ENCODE measurements at regions not wholly inside any gene's neighbourhood (a gene's known extent, or its start where the extent isn't known, plus 50 kb on each side); places are given as distances from the start of the nearest gene placed in this dataset.

GRCh38 chr13:90933097-90933826, 414.2 kb upstream of the MIR17HG start:
- DNase-seq (ENCODE audit: low read depth in 1 of 2, low spot score in 1 of 2) (no peak), ATAC-seq (no peak), FAIRE-seq (no peak)
- no peak for TF ChIP-seq SREBF2 (IDR thresholded peaks at IDR 0.05)
- TF ChIP-seq FOSL2 (IDR thresholded peaks at IDR 0.05), result 0 out of 2 replicates have a peak, but pooled peaks have one; percentile 28
- no peak for TF ChIP-seq FOSL2 (CRISPR knock-in tag; IDR thresholded peaks at IDR 0.05)
- no peak for TF ChIP-seq FOSB (CRISPR knock-in tag; IDR thresholded peaks at IDR 0.05)
- H3K4me2 ChIP-seq, result peak overlapping the region; percentile 66
- H3K4me1 ChIP-seq, result peaks cover 13% of the 10 kb centered on the region
- WGBS (ENCODE audit: missing lambda C conversion rate), result 9% methylated on average over 3 of the region's 3 CpGs
- peak overlapping the region; percentile 57 to 80; a peak in 5 of 6 replicates for H3K27ac ChIP-seq
- H3K9me3 ChIP-seq, result no peaks in the 10 kb centered on the region
- CTCF ChIA-PET, result no interaction called here
- H3K4me3 ChIP-seq, result no peak overlapping the region
- POLR2A ChIA-PET, result no interaction called here

GRCh38 chr13:90934741-90935140, 412.7 kb upstream of the MIR17HG start:
- CTCF ChIA-PET, result no interaction called here
- no peak for ATAC-seq

GRCh38 chr13:90938848-90939247, 408.6 kb upstream of the MIR17HG start:
- Histone ChIP-seq H3K4me1 (peaks cover 1% of the 10 kb centered on the region; the same call in 2 of the 3 replicates), H3K4me3 (no peak overlapping the region), H3K4me2 (no peak overlapping the region), H3K27ac (no peak overlapping the region), H3K9me3 (no peaks in the 10 kb centered on the region)
- no peak for TF ChIP-seq RNF2 (IDR thresholded peaks at IDR 0.05; ENCODE audit: borderline replicate concordance, low read depth)
- TF ChIP-seq HDAC2 (IDR thresholded peaks at IDR 0.05), result no peak
- TF ChIP-seq TFCP2L1 (CRISPR knock-in tag; IDR thresholded peaks at IDR 0.05), result no peak
- TF ChIP-seq KDM5A (IDR thresholded peaks at IDR 0.05), result no peak
- no peak for TF ChIP-seq NR3C1 (IDR thresholded peaks at IDR 0.05)
- TF ChIP-seq NPAS2 (CRISPR knock-in tag; IDR thresholded peaks at IDR 0.05; ENCODE audit: borderline replicate concordance), result no peak
- TF ChIP-seq USF2 (IDR thresholded peaks at IDR 0.05), result no peak
- TF ChIP-seq RFX5 (IDR thresholded peaks at IDR 0.05), result no peak
- no peak for TF ChIP-seq POLR2A (IDR thresholded peaks at IDR 0.05; ENCODE audit: low read length)
- TF ChIP-seq RAD21 (conservative IDR thresholded peaks at IDR 0.05 in 1 of 2, IDR thresholded peaks at IDR 0.05 in 1 of 2), result no peak
- TF ChIP-seq HEYL (CRISPR knock-in tag; IDR thresholded peaks at IDR 0.05), result no peak
- no peak for TF ChIP-seq BCL3 (IDR thresholded peaks at IDR 0.05)
- no peak for TF ChIP-seq CTCF (IDR thresholded peaks at IDR 0.05)
- ChIA-PET CTCF (no interaction called here), POLR2A (no interaction called here)
- DNase-seq (ENCODE audit: low read depth in 1 of 2, low spot score in 1 of 2) (no peak), FAIRE-seq (no peak), ATAC-seq (no peak)

More at GRCh38 chr13:90934741-90935140, 412.7 kb upstream of the MIR17HG start:
- TF ChIP-seq NR3C1 (IDR thresholded peaks at IDR 0.05), result no peak
- TF ChIP-seq GATA3 (IDR thresholded peaks at IDR 0.05; ENCODE audit: borderline replicate concordance), result no peak
- TF ChIP-seq JUN (IDR thresholded peaks at IDR 0.05), result no peak
- TF ChIP-seq RFX5 (IDR thresholded peaks at IDR 0.05), result no peak
- no peak for TF ChIP-seq CEBPB (IDR thresholded peaks at IDR 0.05)
- TF ChIP-seq FOXS1 (CRISPR knock-in tag; IDR thresholded peaks at IDR 0.05), result no peak
- TF ChIP-seq PHF8 (IDR thresholded peaks at IDR 0.05; ENCODE audit: borderline replicate concordance, low read depth), result no peak
- Histone ChIP-seq H3K4me1 (peaks cover 13% of the 10 kb centered on the region), H3K9me3 (no peaks in the 10 kb centered on the region), H3K4me3 (no peak overlapping the region), H3K27ac (0 out of 6 replicates have a peak overlapping the region, but pooled peaks of 1 of the 2 experiments have one; percentile 16), H3K4me2 (no peak overlapping the region)
- POLR2A ChIA-PET, result no interaction called here
- whole genome bisulfite sequencing (ENCODE audit: missing lambda C conversion rate), result 98% methylated on average over 3 of the region's 3 CpGs
- DNase-seq (ENCODE audit: low read depth in 1 of 2, low spot score in 1 of 2), result no peak
- no peak for FAIRE-seq
